Astrocyte (in vitro differentiated cells and primary cell): ENCODE measurements at regions not wholly inside any gene's neighbourhood (a gene's known extent, or its start where the extent isn't known, plus 50 kb on each side); places are given as distances from the start of the nearest gene placed in this dataset.

Experiments
- EZH2 ChIP-seq: IDR thresholded peaks from 2 replicates; pipeline ENCODE4 v1.6.1; 2012; ENCODE audit warnings: mild to moderate bottlenecking, low read length, inconsistent platforms; ENCODE audit not compliant: insufficient read depth
- TF ChIP-seq, protein P1 (sequence below): IDR thresholded peaks from 2 replicates; pipeline ENCODE4 v1.5.1; 2011; ENCODE audit warnings: low read depth, mild to moderate bottlenecking, inconsistent platforms, low read length, moderate library complexity; ENCODE audit not compliant: insufficient read depth

DNA sequence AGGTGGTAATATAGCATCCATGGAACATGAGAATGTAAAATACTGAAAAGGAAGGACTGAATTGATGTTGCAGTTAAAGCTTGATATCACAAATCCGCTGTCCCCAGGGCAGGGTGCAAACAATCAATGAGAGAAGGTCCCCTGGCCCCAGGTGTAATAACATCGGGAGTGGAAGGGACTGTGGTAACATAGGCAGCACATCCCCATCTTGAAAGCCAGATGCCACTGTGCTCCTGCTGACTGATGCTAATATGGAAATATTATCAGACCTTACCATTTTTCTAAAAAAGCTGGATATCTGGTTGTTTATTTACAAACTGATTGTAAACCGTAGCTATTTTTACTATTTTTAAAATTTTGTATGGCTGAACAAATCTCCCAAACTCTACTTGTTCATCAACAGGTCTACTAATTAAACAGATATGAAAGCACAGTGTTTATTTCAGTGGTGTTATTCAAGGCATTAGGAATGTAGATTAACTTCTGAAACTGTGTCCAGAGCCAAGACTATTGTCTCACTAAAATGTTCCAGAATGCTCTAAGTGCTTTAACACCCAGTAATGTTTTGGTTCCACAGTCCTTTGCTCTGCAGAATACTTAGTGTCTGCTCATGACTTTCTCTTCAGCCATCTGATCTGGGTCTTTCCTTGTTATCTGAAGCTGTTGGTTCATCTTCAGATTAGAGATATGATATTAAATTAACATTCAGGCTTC lies 386.0 kb upstream of the RARB start:
- TF ChIP-seq, protein P1, sequence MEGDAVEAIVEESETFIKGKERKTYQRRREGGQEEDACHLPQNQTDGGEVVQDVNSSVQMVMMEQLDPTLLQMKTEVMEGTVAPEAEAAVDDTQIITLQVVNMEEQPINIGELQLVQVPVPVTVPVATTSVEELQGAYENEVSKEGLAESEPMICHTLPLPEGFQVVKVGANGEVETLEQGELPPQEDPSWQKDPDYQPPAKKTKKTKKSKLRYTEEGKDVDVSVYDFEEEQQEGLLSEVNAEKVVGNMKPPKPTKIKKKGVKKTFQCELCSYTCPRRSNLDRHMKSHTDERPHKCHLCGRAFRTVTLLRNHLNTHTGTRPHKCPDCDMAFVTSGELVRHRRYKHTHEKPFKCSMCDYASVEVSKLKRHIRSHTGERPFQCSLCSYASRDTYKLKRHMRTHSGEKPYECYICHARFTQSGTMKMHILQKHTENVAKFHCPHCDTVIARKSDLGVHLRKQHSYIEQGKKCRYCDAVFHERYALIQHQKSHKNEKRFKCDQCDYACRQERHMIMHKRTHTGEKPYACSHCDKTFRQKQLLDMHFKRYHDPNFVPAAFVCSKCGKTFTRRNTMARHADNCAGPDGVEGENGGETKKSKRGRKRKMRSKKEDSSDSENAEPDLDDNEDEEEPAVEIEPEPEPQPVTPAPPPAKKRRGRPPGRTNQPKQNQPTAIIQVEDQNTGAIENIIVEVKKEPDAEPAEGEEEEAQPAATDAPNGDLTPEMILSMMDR = no peak
- no peak for TF ChIP-seq EZH2
